ENCODE measurements at regions not wholly inside any gene's neighbourhood (a gene's known extent, or its start where the extent isn't known, plus 50 kb on each side); places are given as distances from the start of the nearest gene placed in this dataset.
"Not testable (repeated sequence)": the region's sequence is repeated elsewhere in the genome, so short reads cannot be mapped to it uniquely, and the experiment has no call there.

GRCh38 chr11:96708219-96708878 lies 318.5 kb downstream of the JRKL start:
- FAIRE-seq, result no peak

DNA sequence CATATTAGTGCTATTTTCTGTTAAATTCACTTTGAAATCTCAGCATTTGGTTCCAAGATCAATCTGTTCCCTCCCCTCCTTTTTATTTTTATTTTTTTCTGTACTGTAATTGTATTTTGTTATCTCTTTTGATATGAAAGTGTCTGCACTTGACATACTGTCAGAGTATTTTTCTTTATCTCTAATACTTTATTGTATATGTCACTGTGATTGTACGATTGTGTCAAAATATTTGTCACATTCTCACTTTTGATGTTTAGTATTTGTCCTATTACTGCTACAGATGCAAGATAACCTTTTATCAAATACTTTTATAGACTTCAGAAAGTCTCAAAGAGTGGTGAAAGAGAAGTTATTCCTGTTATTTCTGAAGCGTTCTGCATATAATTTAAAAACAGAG lies 323.5 kb downstream of the JRKL start:
- FAIRE-seq, result no peak

- no peak for FAIRE-seq
These were observed 324.9 kb downstream of the JRKL start for GRCh38 chr11:96714689-96715088.

DNA sequence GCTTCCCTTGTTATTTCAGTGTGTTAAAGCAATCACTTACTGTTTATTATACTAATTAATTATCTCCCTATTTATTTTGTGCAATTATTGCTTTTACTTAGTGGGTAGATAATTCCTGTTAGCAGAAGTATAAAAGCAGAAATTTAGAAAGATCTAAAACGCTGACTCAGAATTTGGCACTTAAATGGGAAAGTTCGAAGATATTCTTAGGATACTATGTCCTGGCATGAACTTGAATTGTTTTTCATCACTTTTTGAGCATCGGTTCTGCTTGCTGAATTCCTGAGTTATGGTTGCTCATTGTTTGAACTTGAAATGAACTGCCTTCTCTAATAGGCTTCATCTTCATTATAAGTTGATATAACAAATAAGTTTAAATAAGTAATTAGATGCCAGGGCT lies 325.4 kb downstream of the JRKL start:
- FAIRE-seq, result no peak

- FAIRE-seq, result no peak
These were observed 346.8 kb downstream of the JRKL start for GRCh38 chr11:96736601-96737000.

GRCh38 chr11:96738311-96738710 lies 348.5 kb downstream of the JRKL start:
- FAIRE-seq, result no peak

DNA sequence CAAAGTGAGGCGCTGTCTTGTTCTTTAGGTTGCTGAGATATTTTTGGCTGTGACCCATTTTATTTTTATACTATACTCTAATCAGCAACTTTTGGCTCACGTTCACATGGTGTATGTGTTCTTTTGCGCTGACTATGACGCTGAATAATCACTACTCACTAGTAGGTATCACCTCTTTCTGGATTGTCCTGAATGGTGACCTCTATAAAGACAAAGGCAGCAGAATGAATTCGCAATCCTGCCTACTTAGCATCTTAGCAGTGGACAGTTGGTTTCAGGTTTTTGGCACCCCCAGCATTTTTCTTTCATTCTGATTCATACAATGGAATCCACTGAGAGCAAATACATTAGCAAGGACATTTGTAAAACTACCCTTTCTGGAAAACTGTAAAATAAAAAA lies 351.3 kb downstream of the JRKL start:
- FAIRE-seq, result no peak

DNA sequence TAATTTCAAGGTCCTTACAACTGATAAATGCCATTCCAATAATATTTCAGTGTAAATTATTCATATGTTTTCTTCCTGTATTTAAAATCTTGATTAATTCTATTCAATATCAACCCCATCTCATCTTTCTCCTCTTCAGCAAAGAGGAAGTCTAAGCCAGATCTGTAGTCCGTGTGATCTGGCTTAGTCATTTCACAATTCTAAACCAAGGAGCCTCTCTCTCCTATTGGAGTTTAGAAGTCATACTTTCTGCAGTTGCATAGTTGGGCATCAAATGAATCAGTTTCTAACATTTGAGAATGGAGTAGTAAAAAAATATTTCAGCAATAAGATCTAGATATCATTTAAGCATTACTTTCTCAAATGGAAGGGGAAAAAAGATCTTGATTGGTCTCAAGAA lies 354.9 kb downstream of the JRKL start:
- FAIRE-seq, result no peak

GRCh38 chr11:96748639-96749370 lies 359.0 kb downstream of the JRKL start:
- no peak for FAIRE-seq

DNA sequence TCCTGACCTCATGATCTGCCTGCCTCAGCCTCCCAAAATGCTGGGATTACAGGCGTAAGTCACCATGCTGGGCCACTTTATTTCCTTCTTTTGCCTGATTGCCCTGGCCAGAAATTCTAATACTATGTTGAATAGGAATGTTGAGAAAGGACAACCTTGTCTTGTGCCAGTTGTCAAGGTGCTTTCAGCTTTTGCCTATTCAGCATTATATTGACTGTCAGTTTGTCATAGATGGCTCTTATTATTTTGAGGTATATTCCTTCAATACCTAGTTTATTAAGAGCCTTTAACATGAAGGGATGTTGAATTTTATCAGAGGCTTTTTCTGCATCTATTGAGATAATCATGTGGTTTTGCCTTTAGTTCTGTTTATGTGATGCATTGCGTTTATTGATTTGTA lies 362.0 kb downstream of the JRKL start:
- FAIRE-seq, result not testable (repeated sequence)

GRCh38 chr11:96752221-96752620 lies 362.4 kb downstream of the JRKL start:
- no peak for FAIRE-seq

GRCh38 chr11:96753997-96754396 lies 364.2 kb downstream of the JRKL start:
- no peak for FAIRE-seq

DNA sequence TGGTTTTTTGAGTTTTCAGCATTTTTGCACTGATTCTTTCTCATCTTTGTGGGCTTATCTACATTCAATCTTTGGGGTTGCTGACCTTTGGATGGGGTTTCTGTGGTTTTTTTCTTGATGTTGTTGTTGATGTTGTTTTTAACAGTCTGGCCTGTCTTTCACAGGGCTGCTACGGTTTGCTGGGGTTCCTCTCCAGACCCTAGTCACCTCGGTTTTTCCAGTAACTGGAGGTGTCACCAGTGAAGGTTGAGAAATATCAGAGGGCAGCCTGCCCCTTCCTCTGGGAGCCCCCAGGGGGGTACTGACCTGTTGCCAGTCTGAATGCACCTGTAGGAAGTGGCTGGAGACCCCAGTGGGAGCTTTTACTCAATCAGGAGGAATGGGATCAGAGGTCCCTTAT lies 365.4 kb downstream of the JRKL start:
- no peak for FAIRE-seq

DNA sequence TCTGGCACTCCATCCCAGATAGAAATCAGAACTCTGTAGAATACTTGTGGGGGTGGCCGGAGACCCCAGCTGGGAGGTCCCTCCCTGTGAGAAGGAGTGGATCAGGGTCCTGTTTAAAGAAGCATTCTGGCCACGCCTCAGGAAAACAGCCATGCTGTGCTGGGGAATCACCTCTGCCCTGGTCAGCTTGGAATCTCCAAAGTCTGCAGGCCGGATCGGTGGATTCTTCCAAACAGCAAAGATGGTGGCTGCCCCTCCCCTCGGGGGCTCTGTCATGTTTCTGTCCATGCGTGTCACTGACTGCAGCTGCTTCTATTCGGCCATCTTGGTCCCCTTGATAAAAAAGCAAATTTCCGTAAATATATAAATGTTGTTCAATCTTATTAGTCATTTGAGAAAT lies 365.9 kb downstream of the JRKL start:
- FAIRE-seq, result no peak

GRCh38 chr11:96758957-96759356 lies 369.1 kb downstream of the JRKL start:
- no peak for FAIRE-seq

DNA sequence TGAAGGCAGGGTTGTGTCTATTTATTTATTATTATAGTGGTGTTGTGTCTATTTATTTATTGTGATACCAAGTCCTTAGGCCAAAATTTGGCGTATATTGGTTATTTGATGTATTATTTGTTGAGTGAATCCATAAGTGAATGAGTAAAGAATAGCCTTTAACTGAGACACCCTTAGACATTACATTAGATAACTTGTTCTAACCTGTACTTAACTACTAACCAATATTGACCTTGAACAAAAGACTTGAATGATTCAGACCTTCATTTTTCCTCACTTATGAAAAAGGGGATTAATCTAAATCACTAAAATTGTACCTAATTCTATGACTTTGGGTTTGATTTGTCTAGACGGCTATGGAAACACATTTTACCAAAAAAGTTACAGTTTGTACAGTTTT lies 370.5 kb downstream of the JRKL start:
- FAIRE-seq, result no peak

DNA sequence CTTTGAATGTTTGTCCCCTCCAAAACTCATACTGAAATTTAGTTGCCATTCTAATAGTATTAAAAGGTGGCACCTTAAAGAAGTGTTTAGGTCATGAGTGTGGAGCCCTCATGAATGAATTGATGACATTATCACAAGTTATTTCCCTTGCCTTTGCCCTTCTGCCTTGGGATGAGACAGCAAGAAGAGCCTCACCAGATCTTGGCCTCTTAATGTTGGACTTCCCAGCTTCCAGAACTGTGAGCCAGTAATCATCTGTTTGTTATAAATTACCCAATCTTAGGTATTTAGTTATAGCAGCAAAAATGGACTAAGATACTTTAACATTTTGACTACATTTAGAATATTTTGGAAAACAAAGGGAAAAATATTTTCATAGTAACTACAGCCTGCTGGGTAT lies 371.0 kb downstream of the JRKL start:
- FAIRE-seq, result no peak

DNA sequence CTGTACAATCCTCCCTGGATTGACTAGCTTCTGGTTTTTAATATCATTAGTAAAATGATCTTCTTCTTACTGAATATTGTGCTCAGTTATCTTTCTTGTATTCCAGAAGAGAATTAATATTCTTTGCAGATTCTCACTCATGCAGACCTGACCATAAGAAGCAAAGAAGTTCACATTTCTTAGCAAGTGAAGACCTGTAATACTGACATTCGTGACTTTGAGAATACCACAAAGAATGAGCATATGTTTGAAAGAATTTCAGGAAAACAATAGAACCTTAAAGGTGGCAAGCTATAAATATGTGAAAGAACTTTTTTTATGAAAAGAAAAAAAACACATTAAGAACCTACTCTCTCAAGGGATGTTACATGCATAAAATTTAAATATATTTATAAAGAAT lies 371.6 kb downstream of the JRKL start:
- no peak for FAIRE-seq

GRCh38 chr11:96763244-96763643 lies 373.4 kb downstream of the JRKL start:
- no peak for FAIRE-seq

DNA sequence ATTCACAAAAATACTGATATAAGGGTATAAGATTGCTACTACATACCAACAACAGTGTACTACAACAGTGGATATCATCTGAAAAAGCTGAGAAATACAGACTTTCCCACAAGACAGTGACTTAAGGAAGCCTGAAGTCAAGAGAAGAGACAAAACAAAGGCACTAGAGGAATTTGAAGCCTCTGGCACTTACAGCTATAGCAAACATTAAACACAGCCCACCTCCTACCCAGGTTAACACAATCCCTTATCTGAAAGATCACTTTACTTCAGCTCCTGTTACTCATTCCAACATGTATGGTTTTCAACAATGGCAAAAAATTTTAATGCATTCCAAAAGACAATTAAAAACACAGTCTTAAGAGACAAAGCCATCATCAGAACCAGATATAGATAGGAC lies 388.5 kb downstream of the JRKL start:
- FAIRE-seq, result no peak

DNA sequence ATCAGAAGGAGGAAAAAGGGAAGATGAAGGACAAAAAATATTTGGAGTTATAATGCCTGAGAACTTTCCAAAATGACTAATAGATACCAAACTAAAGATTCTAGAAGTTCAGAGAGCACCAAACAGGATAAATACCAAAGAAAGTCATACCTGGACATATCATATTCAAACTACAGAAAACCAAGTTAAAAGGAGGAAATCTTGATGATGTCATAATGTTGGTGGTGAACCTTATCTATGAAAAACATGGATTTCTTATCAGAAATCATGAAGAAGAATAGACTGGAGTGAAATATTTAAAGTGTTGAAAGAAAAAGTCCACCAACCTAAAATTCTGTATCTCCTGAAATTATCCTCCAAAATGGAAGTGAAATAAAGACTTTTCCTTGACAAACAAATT lies 389.2 kb downstream of the JRKL start:
- FAIRE-seq, result no peak

DNA sequence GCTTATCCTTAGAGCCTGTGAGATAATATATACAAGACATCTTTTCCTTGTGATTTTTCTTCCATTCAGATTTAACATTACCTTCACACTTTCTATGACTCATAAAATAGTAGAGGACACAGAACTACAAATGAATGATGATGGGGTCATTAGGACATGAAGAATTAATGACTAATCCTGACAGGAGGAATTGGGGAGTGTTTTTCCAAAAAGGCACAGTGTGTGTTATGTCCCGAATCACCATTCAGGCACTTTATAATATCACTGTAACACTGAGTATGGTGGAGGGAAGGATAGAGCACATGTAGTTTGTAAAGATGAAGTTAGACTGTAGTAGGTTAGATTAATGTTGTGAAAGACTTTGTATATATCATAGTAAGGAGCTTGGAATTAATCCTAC lies 391.3 kb downstream of the JRKL start:
- FAIRE-seq, result no peak

DNA sequence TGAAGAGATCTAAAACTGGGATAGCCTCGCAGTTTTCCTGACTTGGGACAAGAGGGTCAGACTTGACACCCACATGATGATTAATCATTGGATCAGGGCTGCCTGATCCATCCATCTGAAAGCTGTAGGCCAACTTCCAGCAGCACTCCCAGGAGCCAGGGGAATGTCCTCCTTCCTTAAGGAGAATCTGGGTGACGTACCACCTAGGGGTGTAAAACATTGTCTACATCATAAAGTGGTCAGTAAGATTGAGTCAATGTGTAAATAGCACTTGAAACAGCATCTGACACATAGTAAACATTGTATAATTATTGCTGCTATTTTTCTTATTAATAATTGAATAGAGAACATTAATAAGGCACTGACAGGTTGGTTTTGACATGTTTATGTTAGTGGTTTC lies 392.8 kb downstream of the JRKL start:
- FAIRE-seq, result no peak

DNA sequence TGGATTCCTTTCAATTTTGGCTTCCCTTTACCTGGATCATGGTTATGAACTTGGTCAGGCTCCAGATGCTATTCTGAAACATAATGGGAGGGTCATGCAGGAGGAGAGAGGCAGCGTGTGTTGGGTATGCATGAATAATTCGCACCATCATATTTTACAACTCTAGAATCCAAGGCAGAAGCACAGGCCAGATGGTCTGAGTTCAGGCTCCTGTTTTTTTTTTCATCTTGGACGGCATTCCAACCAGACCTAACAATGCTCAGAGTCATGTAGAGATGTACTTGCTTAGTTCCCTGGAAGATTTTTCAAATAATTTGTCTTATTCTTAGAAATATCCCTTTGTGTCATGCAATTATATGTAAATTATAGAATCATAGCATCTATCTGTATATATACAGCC lies 393.5 kb downstream of the JRKL start:
- no peak for FAIRE-seq

GRCh38 chr11:96785073-96785472 lies 395.3 kb downstream of the JRKL start:
- no peak for FAIRE-seq
